GM23338 (cell line): ENCODE measurements at regions not wholly inside any gene's neighbourhood (a gene's known extent, or its start where the extent isn't known, plus 50 kb on each side); places are given as distances from the start of the nearest gene placed in this dataset.

Source experiments
- ATAC-seq: fragments of 200-7000 bp; cut with Tn5 transposase; 3 replicates; pipeline ENCODE4 v1.9.1; 2020
- DNase-seq: peaks from one replicate; pipeline ENCODE4 v3.0.0-alpha.2; 2015; ENCODE audit warnings: low spot score
- H2AFZ ChIP-seq: fragments of 200-600 bp; sonication (generic); 2 replicates; pipeline ENCODE4 v1.8.0; 2016; ENCODE audit warnings: antibody characterized with exemption, mild to moderate bottlenecking, moderate library complexity
- H3F3A ChIP-seq: fragments of 200-600 bp; sonication (generic); replicated peaks from 2 replicates; pipeline ENCODE4 v1.8.0; 2017; ENCODE audit warnings: antibody characterized with exemption, mixed run types, low read depth
- H3K27ac ChIP-seq: fragments of 200-600 bp; sonication (generic); 2 replicates; pipeline ENCODE4 v1.6.1; 2016; ENCODE audit warnings: low read depth
- H3K27me3 ChIP-seq: fragments of 200-600 bp; sonication (generic); 2 replicates; pipeline ENCODE4 v1.8.0; 2016; ENCODE audit warnings: mild to moderate bottlenecking, mixed run types, moderate library complexity; ENCODE audit not compliant: insufficient read depth
- H3K36me3 ChIP-seq: fragments of 200-600 bp; sonication (generic); 2 replicates; pipeline ENCODE4 v1.8.0; 2016; ENCODE audit warnings: mild to moderate bottlenecking; ENCODE audit not compliant: insufficient read depth
- H3K4me1 ChIP-seq: fragments of 200-600 bp; sonication (generic); 2 replicates; pipeline ENCODE4 v1.8.0; 2016; ENCODE audit warnings: mild to moderate bottlenecking, moderate library complexity; ENCODE audit not compliant: insufficient read depth
- H3K4me2 ChIP-seq: fragments of 200-600 bp; sonication (generic); 2 replicates; pipeline ENCODE4 v1.7.1; 2017; ENCODE audit warnings: mixed run types
- H3K4me3 ChIP-seq: fragments of 200-600 bp; sonication (generic); 2 replicates; pipeline ENCODE4 v1.6.1; 2016; ENCODE audit warnings: mixed run types
- H3K79me2 ChIP-seq: fragments of 200-600 bp; sonication (generic); replicated peaks from 2 replicates; pipeline ENCODE4 v1.8.0; 2017; ENCODE audit warnings: mild to moderate bottlenecking; ENCODE audit not compliant: insufficient read depth
- H3K9me2 ChIP-seq: fragments of 200-600 bp; sonication (generic); 2 replicates; pipeline ENCODE4 v1.8.0; 2017; ENCODE audit not compliant: insufficient read depth
- H4K20me1 ChIP-seq: fragments of 200-600 bp; sonication (generic); replicated peaks from 2 replicates; pipeline ENCODE4 v1.8.0; 2017; ENCODE audit warnings: mild to moderate bottlenecking; ENCODE audit not compliant: insufficient read depth
- H3K27ac Mint-ChIP-seq: 2 replicates; pipeline ENCODE4 v1.8.0; 2020; ENCODE audit warnings: inconsistent platforms, mild to moderate bottlenecking, moderate library complexity, mixed read lengths
- H3K27me3 Mint-ChIP-seq: 3 replicates; pipeline ENCODE4 v1.8.0; 2022; ENCODE audit warnings: low read depth, mild to moderate bottlenecking, moderate library complexity, mixed read lengths, inconsistent platforms; ENCODE audit not compliant: insufficient read depth, poor library complexity
- H3K36me3 Mint-ChIP-seq: 3 replicates; pipeline ENCODE4 v1.8.0; 2021; ENCODE audit warnings: low read depth, mild to moderate bottlenecking, inconsistent platforms, moderate library complexity, mixed read lengths
- H3K4me1 Mint-ChIP-seq: 3 replicates; pipeline ENCODE4 v1.8.0; 2020; ENCODE audit warnings: mild to moderate bottlenecking, inconsistent platforms, mixed read lengths
- H3K4me3 Mint-ChIP-seq: 3 replicates; pipeline ENCODE4 v1.8.0; 2021; ENCODE audit warnings: moderate library complexity, mild to moderate bottlenecking, inconsistent platforms, mixed read lengths
- H3K9me3 Mint-ChIP-seq: 3 replicates; pipeline ENCODE4 v1.8.0; 2020; ENCODE audit warnings: moderate library complexity, mild to moderate bottlenecking, inconsistent platforms, mixed read lengths
- CTCF ChIP-seq, 2 experiments: fragments of 200-600 bp in 1 of 2; sonication (generic) in 1 of 2; conservative IDR thresholded peaks; 2 replicates each; pipeline versions ENCODE4 v1.5.1 to v1.6.1; 2016 to 2017; ENCODE audit warnings: antibody characterized with exemption in 2 of 2, low read depth in 2 of 2, mild to moderate bottlenecking in 2 of 2, moderate library complexity in 1 of 2
- EZH2phosphoT487 ChIP-seq: fragments of 200-600 bp; sonication (generic); IDR thresholded peaks from one replicate; pipeline ENCODE4 v1.8.1; 2018; ENCODE audit warnings: antibody characterized with exemption; ENCODE audit not compliant: unreplicated experiment
- JUNB ChIP-seq: IDR thresholded peaks from one replicate; pipeline ENCODE4 v1.6.1; 2016; ENCODE audit warnings: antibody characterized with exemption; ENCODE audit not compliant: unreplicated experiment
- NANOG ChIP-seq: IDR thresholded peaks from 2 replicates; pipeline ENCODE4 v1.6.1; 2016; ENCODE audit warnings: antibody characterized with exemption, borderline replicate concordance
- POLR2AphosphoS5 ChIP-seq: IDR thresholded peaks from 2 replicates; pipeline ENCODE4 v1.6.1; 2016; ENCODE audit warnings: antibody characterized with exemption, low read depth
- REST ChIP-seq: IDR thresholded peaks from one replicate; pipeline ENCODE4 v1.6.1; 2018; ENCODE audit warnings: antibody characterized with exemption; ENCODE audit not compliant: unreplicated experiment
- STAT1 ChIP-seq: IDR thresholded peaks from one replicate; pipeline ENCODE4 v1.6.1; 2016; ENCODE audit warnings: antibody characterized with exemption; ENCODE audit not compliant: unreplicated experiment
- ZNF114 ChIP-seq: fragments of 250-450 bp; sonication (Bioruptor Pico); IDR thresholded peaks from 2 replicates; pipeline ENCODE4 v1.5.0; 2020; ENCODE audit warnings: mild to moderate bottlenecking, moderate library complexity
- ZNF462 ChIP-seq: fragments of 250-450 bp; sonication (Bioruptor Pico); IDR thresholded peaks from 2 replicates; pipeline ENCODE4 v1.5.0; 2020; ENCODE audit warnings: mild to moderate bottlenecking, moderate library complexity
- TF ChIP-seq, protein P1 (sequence below): IDR thresholded peaks from 2 replicates; pipeline ENCODE4 v1.6.1; 2016; ENCODE audit warnings: antibody characterized with exemption

DNA sequence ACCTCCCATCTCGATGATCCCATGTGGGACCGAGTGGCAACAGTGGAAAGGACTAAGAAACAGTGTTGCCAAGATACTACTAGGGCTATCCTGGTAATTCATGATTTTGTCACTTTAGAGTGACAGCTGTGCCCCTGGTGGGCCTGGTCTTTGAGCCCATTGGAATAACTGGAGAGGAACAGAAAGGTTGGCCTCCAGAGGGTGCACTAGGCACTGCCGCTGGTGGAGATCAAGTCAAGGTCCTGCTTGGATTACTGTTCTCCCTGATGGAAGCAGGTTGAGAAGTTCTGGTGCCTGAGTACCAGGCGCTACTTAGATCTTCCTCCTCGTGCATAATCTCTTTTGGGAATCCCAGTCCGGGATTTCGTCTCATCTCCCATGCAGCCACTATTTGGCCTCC, 129.6 kb downstream of the SEC61B start:
- peak; percentile 33 for DNase-seq
- no peak overlapping the region for H2AFZ ChIP-seq
- H3K4me3 ChIP-seq: no peak overlapping the region
- no peak overlapping the region for H3K4me3 Mint-ChIP-seq
- H3K27me3 ChIP-seq: no peaks in the 10 kb centered on the region
- H3F3A ChIP-seq: no peaks in the 10 kb centered on the region
- H3K79me2 ChIP-seq: no peaks in the 10 kb centered on the region
- no peaks in the 10 kb centered on the region for H3K9me3 Mint-ChIP-seq
- ATAC-seq: peak; percentile 46; the same call in 2 of the 3 replicates
- H3K9me2 ChIP-seq: 0 out of 2 replicates have a peak, but pooled peaks cover 6% of the 10 kb centered on the region
- H3K36me3 ChIP-seq: no peaks in the 10 kb centered on the region; the same call in 1 of the 2 replicates
- H3K27ac Mint-ChIP-seq: no peak overlapping the region
- H3K4me1 ChIP-seq: no peaks in the 10 kb centered on the region
- H3K4me2 ChIP-seq: no peak overlapping the region
- no peak overlapping the region for H3K27ac ChIP-seq
- TF ChIP-seq CTCF (conservative IDR thresholded peaks at IDR 0.05; ENCODE audit: low read depth in 2 of 2): peak; percentile 35 to 69; a peak in 2 of 4 replicates
- no peak for TF ChIP-seq NANOG
- no peaks in the 10 kb centered on the region for H4K20me1 ChIP-seq
- H3K4me1 Mint-ChIP-seq: no peaks in the 10 kb centered on the region
- no peaks in the 10 kb centered on the region for H3K36me3 Mint-ChIP-seq
- peaks cover 6% of the 10 kb centered on the region for H3K27me3 Mint-ChIP-seq

DNA sequence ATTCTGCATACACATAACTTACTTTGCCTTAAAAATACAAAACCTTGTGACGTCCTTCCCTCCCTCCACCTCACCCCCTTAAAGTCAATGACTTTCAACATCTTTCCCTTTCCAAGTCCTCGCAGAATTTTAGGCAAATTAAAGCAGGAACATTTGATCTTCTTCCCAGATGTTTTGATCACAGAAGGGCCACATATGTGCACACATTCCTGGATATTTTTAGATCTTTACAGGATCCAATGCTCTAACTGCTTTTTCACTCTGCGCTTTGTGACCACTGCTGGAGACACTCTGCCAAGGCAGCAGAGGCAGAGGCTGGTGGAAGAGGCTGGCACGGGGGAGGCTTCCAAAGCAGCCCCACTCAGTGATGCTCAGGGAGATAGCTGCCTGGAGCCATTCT, 130.7 kb downstream of the SEC61B start:
- Histone ChIP-seq H3K9me2 (0 out of 2 replicates have a peak, but pooled peaks cover 6% of the 10 kb centered on the region), H3K4me1 (no peaks in the 10 kb centered on the region), H3K36me3 (no peaks in the 10 kb centered on the region; the same call in 1 of the 2 replicates), H3K79me2 (no peaks in the 10 kb centered on the region), H3K27me3 (no peaks in the 10 kb centered on the region), H3K27ac (no peak overlapping the region), H4K20me1 (no peaks in the 10 kb centered on the region), H3K4me3 (no peak overlapping the region), H2AFZ (no peak overlapping the region), H3K4me2 (no peak overlapping the region), H3F3A (no peaks in the 10 kb centered on the region)
- no peaks in the 10 kb centered on the region for H3K36me3 Mint-ChIP-seq
- no peak overlapping the region for H3K27ac Mint-ChIP-seq
- no peaks in the 10 kb centered on the region for H3K9me3 Mint-ChIP-seq
- no peak for DNase-seq
- no peak overlapping the region for H3K4me3 Mint-ChIP-seq
- peaks cover 9% of the 10 kb centered on the region for H3K27me3 Mint-ChIP-seq
- ATAC-seq: no peak
- H3K4me1 Mint-ChIP-seq: peaks cover 4% of the 10 kb centered on the region; the same call in 1 of the 3 replicates
- no peak for TF ChIP-seq JUNB
- TF ChIP-seq ZNF114 (CRISPR knock-in tag): no peak
- TF ChIP-seq, protein P1, sequence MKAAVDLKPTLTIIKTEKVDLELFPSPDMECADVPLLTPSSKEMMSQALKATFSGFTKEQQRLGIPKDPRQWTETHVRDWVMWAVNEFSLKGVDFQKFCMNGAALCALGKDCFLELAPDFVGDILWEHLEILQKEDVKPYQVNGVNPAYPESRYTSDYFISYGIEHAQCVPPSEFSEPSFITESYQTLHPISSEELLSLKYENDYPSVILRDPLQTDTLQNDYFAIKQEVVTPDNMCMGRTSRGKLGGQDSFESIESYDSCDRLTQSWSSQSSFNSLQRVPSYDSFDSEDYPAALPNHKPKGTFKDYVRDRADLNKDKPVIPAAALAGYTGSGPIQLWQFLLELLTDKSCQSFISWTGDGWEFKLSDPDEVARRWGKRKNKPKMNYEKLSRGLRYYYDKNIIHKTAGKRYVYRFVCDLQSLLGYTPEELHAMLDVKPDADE: no peak
- no peak for TF ChIP-seq REST
- TF ChIP-seq STAT1: no peak
- no peak for TF ChIP-seq ZNF462 (CRISPR knock-in tag)
- no peak for TF ChIP-seq POLR2AphosphoS5
- TF ChIP-seq EZH2phosphoT487: no peak
- no peak for TF ChIP-seq NANOG
